GM23338 (cell line): ENCODE measurements at regions not wholly inside any gene's neighbourhood (a gene's known extent, or its start where the extent isn't known, plus 50 kb on each side); places are given as distances from the start of the nearest gene placed in this dataset.

Experiments used
- ATAC-seq: fragments of 200-7000 bp; cut with Tn5 transposase; 3 replicates; pipeline ENCODE4 v1.9.1; 2020
- DNase-seq: peaks from one replicate; pipeline ENCODE4 v3.0.0-alpha.2; 2015; ENCODE audit warnings: low spot score
- H2AFZ ChIP-seq: fragments of 200-600 bp; sonication (generic); 2 replicates; pipeline ENCODE4 v1.8.0; 2016; ENCODE audit warnings: antibody characterized with exemption, mild to moderate bottlenecking, moderate library complexity
- H3F3A ChIP-seq: fragments of 200-600 bp; sonication (generic); replicated peaks from 2 replicates; pipeline ENCODE4 v1.8.0; 2017; ENCODE audit warnings: antibody characterized with exemption, mixed run types, low read depth
- H3K27ac ChIP-seq: fragments of 200-600 bp; sonication (generic); 2 replicates; pipeline ENCODE4 v1.6.1; 2016; ENCODE audit warnings: low read depth
- H3K27me3 ChIP-seq: fragments of 200-600 bp; sonication (generic); 2 replicates; pipeline ENCODE4 v1.8.0; 2016; ENCODE audit warnings: mild to moderate bottlenecking, mixed run types, moderate library complexity; ENCODE audit not compliant: insufficient read depth
- H3K36me3 ChIP-seq: fragments of 200-600 bp; sonication (generic); 2 replicates; pipeline ENCODE4 v1.8.0; 2016; ENCODE audit warnings: mild to moderate bottlenecking; ENCODE audit not compliant: insufficient read depth
- H3K4me1 ChIP-seq: fragments of 200-600 bp; sonication (generic); 2 replicates; pipeline ENCODE4 v1.8.0; 2016; ENCODE audit warnings: mild to moderate bottlenecking, moderate library complexity; ENCODE audit not compliant: insufficient read depth
- H3K4me2 ChIP-seq: fragments of 200-600 bp; sonication (generic); 2 replicates; pipeline ENCODE4 v1.7.1; 2017; ENCODE audit warnings: mixed run types
- H3K4me3 ChIP-seq: fragments of 200-600 bp; sonication (generic); 2 replicates; pipeline ENCODE4 v1.6.1; 2016; ENCODE audit warnings: mixed run types
- H3K79me2 ChIP-seq: fragments of 200-600 bp; sonication (generic); replicated peaks from 2 replicates; pipeline ENCODE4 v1.8.0; 2017; ENCODE audit warnings: mild to moderate bottlenecking; ENCODE audit not compliant: insufficient read depth
- H3K9me2 ChIP-seq: fragments of 200-600 bp; sonication (generic); 2 replicates; pipeline ENCODE4 v1.8.0; 2017; ENCODE audit not compliant: insufficient read depth
- H4K20me1 ChIP-seq: fragments of 200-600 bp; sonication (generic); replicated peaks from 2 replicates; pipeline ENCODE4 v1.8.0; 2017; ENCODE audit warnings: mild to moderate bottlenecking; ENCODE audit not compliant: insufficient read depth
- H3K27ac Mint-ChIP-seq: 2 replicates; pipeline ENCODE4 v1.8.0; 2020; ENCODE audit warnings: inconsistent platforms, mild to moderate bottlenecking, moderate library complexity, mixed read lengths
- H3K27me3 Mint-ChIP-seq: 3 replicates; pipeline ENCODE4 v1.8.0; 2022; ENCODE audit warnings: low read depth, mild to moderate bottlenecking, moderate library complexity, mixed read lengths, inconsistent platforms; ENCODE audit not compliant: insufficient read depth, poor library complexity
- H3K36me3 Mint-ChIP-seq: 3 replicates; pipeline ENCODE4 v1.8.0; 2021; ENCODE audit warnings: low read depth, mild to moderate bottlenecking, inconsistent platforms, moderate library complexity, mixed read lengths
- H3K4me1 Mint-ChIP-seq: 3 replicates; pipeline ENCODE4 v1.8.0; 2020; ENCODE audit warnings: mild to moderate bottlenecking, inconsistent platforms, mixed read lengths
- H3K4me3 Mint-ChIP-seq: 3 replicates; pipeline ENCODE4 v1.8.0; 2021; ENCODE audit warnings: moderate library complexity, mild to moderate bottlenecking, inconsistent platforms, mixed read lengths
- H3K9me3 Mint-ChIP-seq: 3 replicates; pipeline ENCODE4 v1.8.0; 2020; ENCODE audit warnings: moderate library complexity, mild to moderate bottlenecking, inconsistent platforms, mixed read lengths
- CREB1 ChIP-seq: fragments of 250-450 bp; sonication (Bioruptor Pico); IDR thresholded peaks from 2 replicates; pipeline ENCODE4 v1.5.0; 2020; ENCODE audit warnings: low read depth, mild to moderate bottlenecking, moderate library complexity
- EZH2phosphoT487 ChIP-seq: fragments of 200-600 bp; sonication (generic); IDR thresholded peaks from one replicate; pipeline ENCODE4 v1.8.1; 2018; ENCODE audit warnings: antibody characterized with exemption; ENCODE audit not compliant: unreplicated experiment
- JUNB ChIP-seq: IDR thresholded peaks from one replicate; pipeline ENCODE4 v1.6.1; 2016; ENCODE audit warnings: antibody characterized with exemption; ENCODE audit not compliant: unreplicated experiment
- POLR2AphosphoS5 ChIP-seq: IDR thresholded peaks from 2 replicates; pipeline ENCODE4 v1.6.1; 2016; ENCODE audit warnings: antibody characterized with exemption, low read depth
- TF ChIP-seq, protein P1 (sequence below): IDR thresholded peaks from 2 replicates; pipeline ENCODE4 v1.6.1; 2016; ENCODE audit warnings: antibody characterized with exemption
- TF ChIP-seq, protein P2 (sequence below): IDR thresholded peaks from one replicate; pipeline ENCODE4 v1.6.1; 2018; ENCODE audit warnings: antibody characterized with exemption; ENCODE audit not compliant: unreplicated experiment
- TF ChIP-seq, protein P3 (sequence below), 2 experiments: fragments of 200-600 bp in 1 of 2; sonication (generic) in 1 of 2; conservative IDR thresholded peaks; 2 replicates each; pipeline versions ENCODE4 v1.5.1 to v1.6.1; 2016 to 2017; ENCODE audit warnings: antibody characterized with exemption in 2 of 2, low read depth in 2 of 2, mild to moderate bottlenecking in 2 of 2, moderate library complexity in 1 of 2

GRCh38 chr3:27826448-27826847, 104.3 kb upstream of the EOMES start:
- Mint-ChIP-seq H3K9me3 (peaks cover 9% of the 10 kb centered on the region; the same call in 2 of the 3 replicates), H3K27ac (no peak overlapping the region), H3K4me1 (peaks cover 3% of the 10 kb centered on the region; the same call in 1 of the 3 replicates), H3K4me3 (no peak overlapping the region), H3K36me3 (peaks cover 9% of the 10 kb centered on the region; the same call in 1 of the 3 replicates), H3K27me3 (peaks cover 9% of the 10 kb centered on the region)
- no peaks in the 10 kb centered on the region for H3F3A ChIP-seq
- H3K4me3 ChIP-seq = no peak overlapping the region
- H3K79me2 ChIP-seq = no peaks in the 10 kb centered on the region
- H2AFZ ChIP-seq = no peak overlapping the region
- H3K27ac ChIP-seq = no peak overlapping the region
- no peaks in the 10 kb centered on the region; the same call in 1 of the 2 replicates for H3K9me2 ChIP-seq
- peaks cover 21% of the 10 kb centered on the region for H3K27me3 ChIP-seq
- no peaks in the 10 kb centered on the region for H3K4me1 ChIP-seq
- no peaks in the 10 kb centered on the region for H3K36me3 ChIP-seq
- no peak overlapping the region for H3K4me2 ChIP-seq
- no peaks in the 10 kb centered on the region; the same call in 1 of the 2 replicates for H4K20me1 ChIP-seq
- ATAC-seq (no peak), DNase-seq (no peak)
- TF ChIP-seq, protein P1, sequence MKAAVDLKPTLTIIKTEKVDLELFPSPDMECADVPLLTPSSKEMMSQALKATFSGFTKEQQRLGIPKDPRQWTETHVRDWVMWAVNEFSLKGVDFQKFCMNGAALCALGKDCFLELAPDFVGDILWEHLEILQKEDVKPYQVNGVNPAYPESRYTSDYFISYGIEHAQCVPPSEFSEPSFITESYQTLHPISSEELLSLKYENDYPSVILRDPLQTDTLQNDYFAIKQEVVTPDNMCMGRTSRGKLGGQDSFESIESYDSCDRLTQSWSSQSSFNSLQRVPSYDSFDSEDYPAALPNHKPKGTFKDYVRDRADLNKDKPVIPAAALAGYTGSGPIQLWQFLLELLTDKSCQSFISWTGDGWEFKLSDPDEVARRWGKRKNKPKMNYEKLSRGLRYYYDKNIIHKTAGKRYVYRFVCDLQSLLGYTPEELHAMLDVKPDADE = no peak
- no peak for TF ChIP-seq EZH2phosphoT487
- TF ChIP-seq, protein P2, sequence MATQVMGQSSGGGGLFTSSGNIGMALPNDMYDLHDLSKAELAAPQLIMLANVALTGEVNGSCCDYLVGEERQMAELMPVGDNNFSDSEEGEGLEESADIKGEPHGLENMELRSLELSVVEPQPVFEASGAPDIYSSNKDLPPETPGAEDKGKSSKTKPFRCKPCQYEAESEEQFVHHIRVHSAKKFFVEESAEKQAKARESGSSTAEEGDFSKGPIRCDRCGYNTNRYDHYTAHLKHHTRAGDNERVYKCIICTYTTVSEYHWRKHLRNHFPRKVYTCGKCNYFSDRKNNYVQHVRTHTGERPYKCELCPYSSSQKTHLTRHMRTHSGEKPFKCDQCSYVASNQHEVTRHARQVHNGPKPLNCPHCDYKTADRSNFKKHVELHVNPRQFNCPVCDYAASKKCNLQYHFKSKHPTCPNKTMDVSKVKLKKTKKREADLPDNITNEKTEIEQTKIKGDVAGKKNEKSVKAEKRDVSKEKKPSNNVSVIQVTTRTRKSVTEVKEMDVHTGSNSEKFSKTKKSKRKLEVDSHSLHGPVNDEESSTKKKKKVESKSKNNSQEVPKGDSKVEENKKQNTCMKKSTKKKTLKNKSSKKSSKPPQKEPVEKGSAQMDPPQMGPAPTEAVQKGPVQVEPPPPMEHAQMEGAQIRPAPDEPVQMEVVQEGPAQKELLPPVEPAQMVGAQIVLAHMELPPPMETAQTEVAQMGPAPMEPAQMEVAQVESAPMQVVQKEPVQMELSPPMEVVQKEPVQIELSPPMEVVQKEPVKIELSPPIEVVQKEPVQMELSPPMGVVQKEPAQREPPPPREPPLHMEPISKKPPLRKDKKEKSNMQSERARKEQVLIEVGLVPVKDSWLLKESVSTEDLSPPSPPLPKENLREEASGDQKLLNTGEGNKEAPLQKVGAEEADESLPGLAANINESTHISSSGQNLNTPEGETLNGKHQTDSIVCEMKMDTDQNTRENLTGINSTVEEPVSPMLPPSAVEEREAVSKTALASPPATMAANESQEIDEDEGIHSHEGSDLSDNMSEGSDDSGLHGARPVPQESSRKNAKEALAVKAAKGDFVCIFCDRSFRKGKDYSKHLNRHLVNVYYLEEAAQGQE = no peak
- no peak for TF ChIP-seq JUNB
- TF ChIP-seq CREB1 = no peak

DNA sequence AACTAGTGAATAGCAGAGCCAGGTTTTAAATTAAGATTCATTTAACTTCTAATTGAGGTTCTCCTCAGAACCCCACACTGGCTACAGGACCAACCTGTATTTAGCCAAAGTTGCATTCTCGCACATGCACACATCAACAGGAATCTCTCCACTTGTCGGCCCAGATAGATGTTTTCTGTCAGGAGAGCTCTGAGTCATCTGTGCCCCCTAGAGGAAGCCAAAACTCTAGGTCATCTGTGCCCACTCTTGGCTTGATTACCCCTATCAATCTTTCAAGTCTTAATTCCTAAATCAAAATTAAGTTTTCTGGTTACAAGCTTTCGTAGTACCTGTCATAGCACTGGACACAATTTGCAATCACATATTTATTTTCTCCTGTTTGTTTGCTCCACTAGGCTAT, 104.9 kb upstream of the EOMES start:
- Histone ChIP-seq H3K36me3 (no peaks in the 10 kb centered on the region), H3F3A (no peaks in the 10 kb centered on the region), H2AFZ (no peak overlapping the region), H3K4me2 (no peak overlapping the region), H3K4me1 (no peaks in the 10 kb centered on the region), H4K20me1 (no peaks in the 10 kb centered on the region; the same call in 1 of the 2 replicates), H3K27me3 (peaks cover 21% of the 10 kb centered on the region), H3K79me2 (no peaks in the 10 kb centered on the region), H3K27ac (no peak overlapping the region), H3K9me2 (no peaks in the 10 kb centered on the region; the same call in 1 of the 2 replicates), H3K4me3 (no peak overlapping the region)
- no peak overlapping the region for H3K27ac Mint-ChIP-seq
- no peaks in the 10 kb centered on the region for H3K4me1 Mint-ChIP-seq
- peaks cover 10% of the 10 kb centered on the region; the same call in 2 of the 3 replicates for H3K36me3 Mint-ChIP-seq
- H3K4me3 Mint-ChIP-seq = no peak overlapping the region
- H3K27me3 Mint-ChIP-seq = peaks cover 5% of the 10 kb centered on the region
- peak; percentile 20 for DNase-seq
- TF ChIP-seq, protein P3, sequence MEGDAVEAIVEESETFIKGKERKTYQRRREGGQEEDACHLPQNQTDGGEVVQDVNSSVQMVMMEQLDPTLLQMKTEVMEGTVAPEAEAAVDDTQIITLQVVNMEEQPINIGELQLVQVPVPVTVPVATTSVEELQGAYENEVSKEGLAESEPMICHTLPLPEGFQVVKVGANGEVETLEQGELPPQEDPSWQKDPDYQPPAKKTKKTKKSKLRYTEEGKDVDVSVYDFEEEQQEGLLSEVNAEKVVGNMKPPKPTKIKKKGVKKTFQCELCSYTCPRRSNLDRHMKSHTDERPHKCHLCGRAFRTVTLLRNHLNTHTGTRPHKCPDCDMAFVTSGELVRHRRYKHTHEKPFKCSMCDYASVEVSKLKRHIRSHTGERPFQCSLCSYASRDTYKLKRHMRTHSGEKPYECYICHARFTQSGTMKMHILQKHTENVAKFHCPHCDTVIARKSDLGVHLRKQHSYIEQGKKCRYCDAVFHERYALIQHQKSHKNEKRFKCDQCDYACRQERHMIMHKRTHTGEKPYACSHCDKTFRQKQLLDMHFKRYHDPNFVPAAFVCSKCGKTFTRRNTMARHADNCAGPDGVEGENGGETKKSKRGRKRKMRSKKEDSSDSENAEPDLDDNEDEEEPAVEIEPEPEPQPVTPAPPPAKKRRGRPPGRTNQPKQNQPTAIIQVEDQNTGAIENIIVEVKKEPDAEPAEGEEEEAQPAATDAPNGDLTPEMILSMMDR (conservative IDR thresholded peaks at IDR 0.05; ENCODE audit: low read depth in 2 of 2) = peak; percentile 42 to 62
- TF ChIP-seq POLR2AphosphoS5 = no peak
- H3K9me3 Mint-ChIP-seq = peaks cover 6% of the 10 kb centered on the region
- peak; percentile 56; the same call in 2 of the 3 replicates for ATAC-seq
